Cardiac fibroblast (primary cell): ENCODE measurements at regions not wholly inside any gene's neighbourhood (a gene's known extent, or its start where the extent isn't known, plus 50 kb on each side); places are given as distances from the start of the nearest gene placed in this dataset.
A peak's percentile ranks its signal among the peaks of the same experiment; 100 is the strongest.

Experiments
- DNase-seq, 2 donors: peaks; one replicate each; pipeline versions ENCODE4 v3.0.0 to v3.0.0-alpha.2; 2010; ENCODE audit warnings: low read depth in 2 of 2
- H3K4me3 ChIP-seq, 2 donors: replicated peaks in 1 of 2; 1 replicate in 1 of 2; 2 replicates in 1 of 2; pipeline ENCODE4 v1.5.1; 2011; ENCODE audit warnings: low read depth in 2 of 2, low read length in 2 of 2, mild to moderate bottlenecking in 2 of 2, moderate library complexity in 1 of 2
- CTCF ChIP-seq: IDR thresholded peaks from one replicate; pipeline ENCODE4 v1.5.1; 2011; ENCODE audit warnings: low read depth, mild to moderate bottlenecking, low read length, inconsistent platforms

DNA sequence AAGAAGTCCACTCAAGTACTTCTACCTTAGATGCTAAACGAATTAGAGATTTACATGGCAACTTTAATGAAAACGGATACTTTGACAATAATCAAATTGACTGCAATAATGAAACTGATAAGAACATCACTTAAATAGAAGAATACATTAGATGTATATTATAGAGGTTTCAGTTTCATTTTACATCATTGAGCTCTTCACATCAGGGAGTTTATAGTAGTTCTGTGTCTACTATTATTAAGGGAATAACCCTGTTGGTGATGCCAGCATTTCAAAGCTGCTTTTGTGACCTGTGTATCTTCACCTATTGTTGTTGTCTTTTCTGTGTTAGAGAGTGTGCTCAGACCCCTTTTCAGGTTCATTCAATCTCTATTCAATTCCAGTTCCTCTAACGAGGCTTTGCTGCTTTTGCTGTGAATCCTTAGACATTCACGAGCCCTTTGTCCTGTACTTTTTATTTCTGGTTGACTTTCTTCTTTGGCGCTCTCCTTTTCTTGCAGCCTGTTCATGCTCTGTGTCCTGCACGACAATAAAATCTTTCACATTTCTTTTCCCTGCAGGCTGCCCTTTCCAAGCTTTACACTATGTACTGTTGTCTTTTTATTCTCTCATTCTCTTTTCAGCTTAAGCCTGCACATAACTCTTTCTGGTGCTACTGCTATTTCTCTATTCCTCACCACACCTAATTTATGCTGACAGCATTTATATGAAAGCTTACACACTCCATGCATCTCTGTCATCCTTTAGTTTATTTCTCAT lies 232.1 kb downstream of the CPE start:
- TF ChIP-seq CTCF: no peak
- no peak overlapping the region for H3K4me3 ChIP-seq
- no peak for DNase-seq

GRCh38 chr4:165612936-165613335 lies 234.1 kb downstream of the CPE start:
- peak in 1 of 2 donors; percentile 13 for DNase-seq
- TF ChIP-seq CTCF: no peak
- no peak overlapping the region for H3K4me3 ChIP-seq

GRCh38 chr4:165613581-165613980 lies 234.8 kb downstream of the CPE start:
- TF ChIP-seq CTCF: no peak

DNA sequence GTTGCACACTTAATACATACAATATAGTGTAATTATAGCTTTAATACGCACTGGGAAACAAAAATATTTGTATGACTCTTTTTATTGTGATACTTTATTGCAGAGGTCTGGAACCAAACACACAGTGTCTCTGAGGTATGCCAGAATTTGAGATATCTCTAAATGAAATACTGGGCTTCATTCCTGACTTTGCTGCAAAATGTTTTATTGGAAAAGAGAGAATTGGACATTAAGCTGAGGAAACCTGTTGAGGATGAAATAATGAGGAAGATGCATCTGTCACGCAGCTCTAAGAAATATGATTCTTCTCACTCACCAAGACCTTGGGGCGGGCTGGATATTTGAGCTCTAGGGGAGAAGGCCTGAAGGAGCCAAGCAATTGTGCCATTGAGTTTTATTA lies 242.1 kb downstream of the CPE start:
- no peak for DNase-seq
- no peak for TF ChIP-seq CTCF

More at GRCh38 chr4:165613581-165613980, 234.8 kb downstream of the CPE start:
- H3K4me3 ChIP-seq: no peak overlapping the region
- peak in 1 of 2 donors; percentile 12 for DNase-seq

DNA sequence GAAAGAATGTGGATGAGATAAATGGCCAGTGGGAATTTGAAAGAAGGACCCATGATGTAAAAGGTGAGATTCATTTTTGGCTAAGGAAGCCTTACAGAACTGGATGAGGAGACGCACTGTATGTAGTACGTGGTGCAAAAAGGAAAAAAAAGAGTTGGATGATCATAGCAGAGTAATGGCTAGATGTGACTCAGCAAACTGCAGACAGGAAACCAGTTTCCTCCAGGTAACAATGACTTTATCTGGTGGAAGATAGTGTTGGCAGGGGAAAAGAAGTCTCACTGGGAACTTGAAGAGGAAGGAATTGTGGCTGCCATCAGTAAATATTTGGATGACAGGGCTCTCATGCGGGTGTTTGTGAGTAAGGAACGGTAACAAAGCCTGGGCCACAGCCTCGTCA lies 243.2 kb downstream of the CPE start:
- peak; percentile 58 to 76 for DNase-seq
- TF ChIP-seq CTCF: no peak

More for the DNA sequence above, 242.1 kb downstream of the CPE start:
- no peak overlapping the region for H3K4me3 ChIP-seq

GRCh38 chr4:165625281-165625680 lies 246.5 kb downstream of the CPE start:
- DNase-seq: peak; percentile 44 to 81
- TF ChIP-seq CTCF: no peak
- H3K4me3 ChIP-seq: no peak overlapping the region

More for the DNA sequence above, 243.2 kb downstream of the CPE start:
- no peak overlapping the region for H3K4me3 ChIP-seq

- peak; percentile 60 to 65 for DNase-seq
- no peak for TF ChIP-seq CTCF
- H3K4me3 ChIP-seq: no peak overlapping the region
These were observed 246.7 kb upstream of the TLL1 start for GRCh38 chr4:165626316-165626715.
